ENCODE measurements at regions not wholly inside any gene's neighbourhood (a gene's known extent, or its start where the extent isn't known, plus 50 kb on each side); places are given as distances from the start of the nearest gene placed in this dataset. TPM values are rescaled to one million over a fixed set of nuclear protein-coding genes. Genes with fewer than 3 reads are reported as not detected.

DNA sequence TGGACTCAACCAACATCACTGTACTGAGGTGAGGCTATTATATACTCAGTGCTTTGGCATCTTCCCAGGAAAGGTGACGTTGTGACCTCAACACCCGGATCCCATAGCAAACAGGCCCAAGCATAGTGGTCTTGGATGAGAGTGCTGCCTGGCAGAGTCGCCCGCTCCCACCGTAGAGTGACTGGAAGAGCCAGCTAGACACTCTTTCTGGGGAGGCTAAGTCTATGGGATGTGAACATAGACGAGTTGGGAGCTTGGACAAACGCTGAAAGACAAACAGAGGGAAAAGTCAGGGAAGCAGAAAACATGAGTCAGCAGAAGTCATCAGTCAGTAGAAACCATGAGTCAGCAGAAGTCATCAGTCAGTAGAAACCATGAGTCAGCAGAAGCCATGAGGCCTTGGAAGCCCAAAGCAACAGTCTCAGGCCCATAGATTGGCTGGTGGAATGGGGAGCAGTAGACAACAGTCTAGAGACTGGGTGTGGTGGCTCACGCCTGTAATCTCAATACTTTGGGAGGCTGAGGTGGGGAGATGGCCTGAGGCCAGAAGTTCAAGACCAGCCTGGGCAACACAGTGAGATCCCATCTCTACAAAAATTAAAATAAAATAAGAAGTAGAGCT is 66.4 kb upstream of the MAP1LC3B2 start:
- no peaks in the 10 kb centered on the region for H3K36me3 Mint-ChIP-seq (ENCODE audit: low read depth)
- no peak overlapping the region for H3K4me3 Mint-ChIP-seq
- ChIA-PET POLR2A (no interaction called here), CTCF (interaction anchor here (1.7 kb wide), 1 partner anchor 11 kb away, joined by 3 read pairs; no protein-coding TSS in a partner anchor)
- no peaks in the 10 kb centered on the region for H3K27me3 Mint-ChIP-seq
- no peaks in the 10 kb centered on the region for H3K4me1 Mint-ChIP-seq
- DNase-seq = no peak
- no peak overlapping the region for H3K27ac Mint-ChIP-seq
- H3K9me3 Mint-ChIP-seq = peaks cover 7% of the 10 kb centered on the region

GRCh38 chr12:116495260-116495659 is 63.9 kb upstream of the MAP1LC3B2 start:
- no peaks in the 10 kb centered on the region for H3K36me3 Mint-ChIP-seq (ENCODE audit: low read depth)
- H3K4me1 Mint-ChIP-seq = no peaks in the 10 kb centered on the region
- H3K9me3 Mint-ChIP-seq = no peaks in the 10 kb centered on the region
- ChIA-PET POLR2A (no interaction called here), CTCF (interaction anchor here (1.6 kb wide), 1 partner anchor 64 kb away, joined by 3 read pairs; the partner anchor contains the start of gene MAP1LC3B2)
- no peak overlapping the region for H3K4me3 Mint-ChIP-seq
- DNase-seq = no peak
- no peaks in the 10 kb centered on the region for H3K27me3 Mint-ChIP-seq
- H3K27ac Mint-ChIP-seq = no peak overlapping the region

DNA sequence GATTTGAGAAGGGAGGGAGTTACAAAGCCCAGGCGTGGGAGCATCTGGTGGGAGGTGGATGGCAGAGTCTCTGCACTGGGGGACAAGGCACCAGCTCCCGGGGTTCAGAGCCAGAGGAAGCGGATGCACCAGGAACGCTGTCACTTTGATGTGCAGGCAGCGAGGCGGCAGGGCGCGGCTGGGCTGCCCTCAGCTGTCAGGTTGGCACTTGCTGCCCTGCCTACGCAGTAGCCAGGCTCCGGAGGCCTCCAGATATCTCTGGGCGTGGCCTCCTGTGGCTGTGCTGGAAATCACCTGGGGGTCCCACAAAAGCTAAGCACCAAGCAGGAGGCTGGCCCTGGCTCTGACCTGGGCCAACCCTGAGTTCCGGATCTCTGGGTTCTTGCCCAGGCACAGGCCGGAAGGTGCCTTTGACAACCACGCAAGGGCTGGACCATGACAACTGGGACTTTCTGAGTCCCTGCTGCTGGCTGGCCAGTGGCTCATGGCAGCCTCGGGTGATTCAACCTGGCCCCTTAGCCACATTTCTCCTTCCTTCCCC is 62.1 kb upstream of the MAP1LC3B2 start:
- DNase-seq = no peak
- ChIA-PET POLR2A (no interaction called here), CTCF (interaction anchor here (0.5 to 0.9 kb wide), 2 partner anchors 16 to 29 kb away, joined by 3 read pairs; no protein-coding TSS in a partner anchor)
- Mint-ChIP-seq H3K4me1 (no peaks in the 10 kb centered on the region), H3K27ac (no peak overlapping the region), H3K9me3 (no peaks in the 10 kb centered on the region), H3K4me3 (no peak overlapping the region), H3K27me3 (no peaks in the 10 kb centered on the region), H3K36me3 (ENCODE audit: low read depth) (no peaks in the 10 kb centered on the region)

GRCh38 chr12:116498471-116498870 is 60.7 kb upstream of the MAP1LC3B2 start:
- H3K27me3 Mint-ChIP-seq = peaks cover 3% of the 10 kb centered on the region
- CTCF ChIA-PET = no interaction called here
- H3K36me3 Mint-ChIP-seq (ENCODE audit: low read depth) = no peaks in the 10 kb centered on the region
- no peaks in the 10 kb centered on the region for H3K9me3 Mint-ChIP-seq
- H3K27ac Mint-ChIP-seq = no peak overlapping the region
- POLR2A ChIA-PET = no interaction called here
- no peak for DNase-seq
- no peaks in the 10 kb centered on the region for H3K4me1 Mint-ChIP-seq
- no peak overlapping the region for H3K4me3 Mint-ChIP-seq

- CTCF ChIA-PET = interaction anchor here (1.2 kb wide), 1 partner anchor 20 kb away, joined by 3 read pairs; no protein-coding TSS in a partner anchor
- Mint-ChIP-seq H3K27ac (no peak overlapping the region), H3K4me3 (no peak overlapping the region), H3K27me3 (peaks cover 15% of the 10 kb centered on the region), H3K4me1 (no peaks in the 10 kb centered on the region), H3K9me3 (no peaks in the 10 kb centered on the region), H3K36me3 (ENCODE audit: low read depth) (no peaks in the 10 kb centered on the region)
- POLR2A ChIA-PET = no interaction called here
- DNase-seq = no peak
These were observed 56.9 kb upstream of the MAP1LC3B2 start for GRCh38 chr12:116502141-116502725.

DNA sequence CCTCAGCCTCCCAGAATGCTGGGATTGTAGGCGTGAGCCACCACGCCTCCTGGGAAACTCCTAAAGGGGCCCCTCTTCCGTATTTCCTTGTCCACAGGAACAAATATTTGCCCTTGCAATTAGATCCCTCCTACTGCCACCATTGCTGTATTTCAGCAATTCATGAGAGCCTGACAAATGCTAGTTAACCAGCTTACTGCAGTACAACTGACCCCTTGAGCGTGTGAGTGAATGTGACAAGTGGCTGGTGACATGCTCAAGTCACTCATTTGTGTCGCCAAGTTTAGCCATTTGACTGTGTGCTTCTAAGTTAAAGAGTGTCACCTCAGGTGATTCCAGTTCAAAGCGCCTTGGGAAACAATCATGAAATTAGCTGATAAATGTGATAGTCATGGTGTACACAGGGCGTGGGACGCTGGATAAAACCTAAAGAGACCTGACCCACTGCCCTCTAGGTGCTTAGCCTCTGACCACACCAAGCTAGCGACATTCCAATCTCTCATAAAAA is 56.1 kb upstream of the MAP1LC3B2 start:
- CTCF ChIA-PET = no interaction called here
- Mint-ChIP-seq H3K36me3 (ENCODE audit: low read depth) (no peaks in the 10 kb centered on the region), H3K27ac (no peak overlapping the region), H3K4me1 (no peaks in the 10 kb centered on the region), H3K27me3 (peaks cover 19% of the 10 kb centered on the region), H3K4me3 (no peak overlapping the region), H3K9me3 (no peaks in the 10 kb centered on the region)
- no peak for DNase-seq
- POLR2A ChIA-PET = no interaction called here

DNA sequence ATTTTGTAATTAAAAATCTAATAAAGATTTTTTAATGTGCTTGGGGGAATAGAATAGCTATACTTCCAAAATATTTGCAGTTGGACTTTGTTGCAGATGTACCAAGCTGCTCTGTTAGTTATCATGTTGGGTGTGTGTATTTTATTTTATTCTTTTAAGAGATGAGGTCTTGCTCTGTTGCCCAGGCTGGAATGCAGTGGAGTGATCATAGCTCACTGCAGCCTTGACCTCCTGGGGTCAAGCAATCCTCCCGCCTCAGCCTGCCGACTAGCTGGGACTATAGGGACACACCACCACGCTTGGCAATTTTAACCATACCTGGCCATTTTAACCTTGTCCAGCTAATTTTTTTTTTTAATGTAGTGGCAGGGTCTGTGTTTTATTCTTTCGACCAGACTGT is 54.7 kb upstream of the MAP1LC3B2 start:
- H3K9me3 Mint-ChIP-seq = no peaks in the 10 kb centered on the region

DNA sequence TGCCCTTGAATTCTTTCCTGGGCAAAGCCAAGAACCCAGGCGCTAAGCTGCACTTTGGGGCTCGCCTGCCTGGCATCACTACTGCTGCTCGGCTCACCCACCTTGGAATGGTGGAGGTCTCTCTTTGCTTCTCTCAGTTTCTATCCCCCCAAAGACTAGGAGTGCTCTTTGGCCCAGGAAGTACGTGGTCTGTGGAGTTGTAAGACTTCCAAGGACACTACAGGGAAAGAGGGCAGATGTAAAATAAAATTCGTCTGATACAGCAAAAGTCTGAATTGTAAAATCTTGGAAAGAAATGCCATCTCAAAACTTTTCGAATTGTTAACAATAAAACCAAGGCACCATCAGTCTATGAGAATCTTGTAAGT is 52.5 kb upstream of the MAP1LC3B2 start:
- ChIA-PET CTCF (no interaction called here), POLR2A (no interaction called here)
- no peak for DNase-seq
- no peak overlapping the region for H3K4me3 Mint-ChIP-seq
- H3K4me1 Mint-ChIP-seq = no peaks in the 10 kb centered on the region
- no peaks in the 10 kb centered on the region for H3K36me3 Mint-ChIP-seq (ENCODE audit: low read depth)
- H3K9me3 Mint-ChIP-seq = no peaks in the 10 kb centered on the region
- no peak overlapping the region for H3K27ac Mint-ChIP-seq
- H3K27me3 Mint-ChIP-seq = peaks cover 28% of the 10 kb centered on the region

More for the DNA sequence above, 54.7 kb upstream of the MAP1LC3B2 start:
- CTCF ChIA-PET = no interaction called here
- Mint-ChIP-seq H3K4me3 (no peak overlapping the region), H3K4me1 (no peaks in the 10 kb centered on the region), H3K27me3 (peaks cover 24% of the 10 kb centered on the region), H3K27ac (no peak overlapping the region), H3K36me3 (ENCODE audit: low read depth) (no peaks in the 10 kb centered on the region)
- no peak for DNase-seq
- POLR2A ChIA-PET = interaction anchor here (0.7 kb wide), 1 partner anchor 55 kb away, joined by 3 read pairs; the partner anchor contains the start of gene MAP1LC3B2

GRCh38 chr12:116508145-116509121 is 50.7 kb upstream of the MAP1LC3B2 start:
- CTCF ChIA-PET = interaction anchor here (0.6 kb wide), 1 partner anchor 68 kb away, joined by 3 read pairs; no protein-coding TSS in a partner anchor
- peaks cover 29% of the 10 kb centered on the region for H3K27me3 Mint-ChIP-seq
- DNase-seq = no peak
- H3K4me3 Mint-ChIP-seq = no peak overlapping the region
- H3K9me3 Mint-ChIP-seq = no peaks in the 10 kb centered on the region
- no peaks in the 10 kb centered on the region for H3K36me3 Mint-ChIP-seq (ENCODE audit: low read depth)
- H3K4me1 Mint-ChIP-seq = no peaks in the 10 kb centered on the region
- POLR2A ChIA-PET = no interaction called here
- H3K27ac Mint-ChIP-seq = no peak overlapping the region

Small RNA genes lying in the stretch of these regions (microRNA-seq; reads per million reads assigned to microRNA genes)
- not detected for gene MIR4472-2 (ENCODE audit: borderline microRNAs expressed, borderline replicate concordance)
